ENCODE measurements at regions not wholly inside any gene's neighbourhood (a gene's known extent, or its start where the extent isn't known, plus 50 kb on each side); places are given as distances from the start of the nearest gene placed in this dataset.

DNA sequence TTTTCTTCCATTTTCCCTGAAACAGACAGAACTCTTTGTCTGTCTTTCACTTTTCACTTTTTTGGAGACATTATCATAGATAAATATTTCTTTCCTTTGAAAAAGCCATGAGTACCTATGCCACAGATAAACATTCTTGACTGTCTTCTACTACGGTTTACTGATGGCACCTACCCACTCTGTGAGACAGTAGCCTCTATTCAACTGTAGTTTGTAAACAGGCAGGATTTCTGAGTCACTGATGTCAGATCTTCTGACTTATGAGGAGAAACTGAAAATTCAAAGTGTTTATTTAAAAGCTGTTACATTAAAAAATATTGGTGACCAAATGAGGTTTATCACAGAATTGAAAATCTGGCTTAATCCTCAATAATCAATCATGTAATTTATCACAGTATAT lies 658.4 kb downstream of the TOX3 start:
- Histone ChIP-seq H3K27ac (no peak overlapping the region), H3K36me3 (no peaks in the 10 kb centered on the region), H3K4me3 (no peak overlapping the region), H3K27me3 (no peaks in the 10 kb centered on the region), H3K4me1 (no peaks in the 10 kb centered on the region), H3K9me3 (no peaks in the 10 kb centered on the region)
- intact Hi-C loops (cut with DNase I; ENCODE audit: low total_unique reads): no loop called here
- TF ChIP-seq, protein P1, sequence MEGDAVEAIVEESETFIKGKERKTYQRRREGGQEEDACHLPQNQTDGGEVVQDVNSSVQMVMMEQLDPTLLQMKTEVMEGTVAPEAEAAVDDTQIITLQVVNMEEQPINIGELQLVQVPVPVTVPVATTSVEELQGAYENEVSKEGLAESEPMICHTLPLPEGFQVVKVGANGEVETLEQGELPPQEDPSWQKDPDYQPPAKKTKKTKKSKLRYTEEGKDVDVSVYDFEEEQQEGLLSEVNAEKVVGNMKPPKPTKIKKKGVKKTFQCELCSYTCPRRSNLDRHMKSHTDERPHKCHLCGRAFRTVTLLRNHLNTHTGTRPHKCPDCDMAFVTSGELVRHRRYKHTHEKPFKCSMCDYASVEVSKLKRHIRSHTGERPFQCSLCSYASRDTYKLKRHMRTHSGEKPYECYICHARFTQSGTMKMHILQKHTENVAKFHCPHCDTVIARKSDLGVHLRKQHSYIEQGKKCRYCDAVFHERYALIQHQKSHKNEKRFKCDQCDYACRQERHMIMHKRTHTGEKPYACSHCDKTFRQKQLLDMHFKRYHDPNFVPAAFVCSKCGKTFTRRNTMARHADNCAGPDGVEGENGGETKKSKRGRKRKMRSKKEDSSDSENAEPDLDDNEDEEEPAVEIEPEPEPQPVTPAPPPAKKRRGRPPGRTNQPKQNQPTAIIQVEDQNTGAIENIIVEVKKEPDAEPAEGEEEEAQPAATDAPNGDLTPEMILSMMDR (IDR thresholded peaks at IDR 0.05): no peak
- no peak for TF ChIP-seq POLR2A (IDR thresholded peaks at IDR 0.05)
- DNase-seq: no peak

DNA sequence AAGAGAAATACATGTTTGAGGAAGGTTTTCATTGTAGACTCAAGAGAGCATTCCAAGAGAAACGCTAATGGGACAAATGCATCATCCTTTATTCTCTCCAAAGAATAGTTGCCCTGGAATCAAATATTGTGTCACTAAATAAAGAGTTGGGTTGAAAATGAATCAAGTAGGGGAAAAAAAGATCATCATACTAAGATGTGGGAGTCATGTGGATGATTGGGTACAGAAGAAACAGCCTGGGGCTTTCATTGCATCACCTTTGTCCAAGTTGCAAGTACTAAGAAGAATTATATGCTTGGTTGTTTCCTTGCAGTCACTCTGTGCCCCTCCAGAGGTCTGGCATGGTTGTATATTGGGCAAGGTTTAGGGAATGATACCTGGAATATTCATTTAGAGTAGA lies 658.9 kb downstream of the TOX3 start:
- intact Hi-C loops (cut with DNase I; ENCODE audit: low total_unique reads): no loop called here
- Histone ChIP-seq H3K36me3 (no peaks in the 10 kb centered on the region), H3K27ac (no peak overlapping the region), H3K4me1 (no peaks in the 10 kb centered on the region), H3K4me3 (no peak overlapping the region), H3K9me3 (no peaks in the 10 kb centered on the region), H3K27me3 (no peaks in the 10 kb centered on the region)
- no peak for TF ChIP-seq POLR2A (IDR thresholded peaks at IDR 0.05)
- TF ChIP-seq, protein P1 (IDR thresholded peaks at IDR 0.05): no peak
- no peak for DNase-seq

DNA sequence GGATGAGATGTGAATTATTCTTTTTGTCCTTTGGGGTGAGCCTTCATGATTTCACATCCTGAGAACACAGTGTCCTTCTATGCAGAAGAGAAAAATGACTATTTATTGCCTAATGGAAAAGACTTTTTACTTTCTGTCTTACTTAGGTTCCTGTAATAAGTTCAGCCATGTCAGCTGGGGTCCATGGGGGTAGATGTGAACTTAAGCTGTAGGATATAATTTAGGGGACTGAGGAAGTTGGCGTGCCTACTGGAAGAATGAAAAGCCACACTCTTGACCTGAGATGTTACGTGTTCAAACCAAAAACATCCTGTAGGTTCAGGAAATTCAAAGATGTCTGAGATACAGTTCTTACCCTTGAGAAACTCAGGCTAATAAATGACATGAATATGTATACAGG lies 660.5 kb downstream of the TOX3 start:
- no peaks in the 10 kb centered on the region for H3K4me1 ChIP-seq
- DNase-seq: no peak
- H3K9me3 ChIP-seq: no peaks in the 10 kb centered on the region
- intact Hi-C loops (cut with DNase I; ENCODE audit: low total_unique reads): no loop called here
- TF ChIP-seq POLR2A (IDR thresholded peaks at IDR 0.05): no peak
- TF ChIP-seq, protein P1 (IDR thresholded peaks at IDR 0.05): no peak
- no peaks in the 10 kb centered on the region for H3K36me3 ChIP-seq
- no peaks in the 10 kb centered on the region for H3K27me3 ChIP-seq
- no peak overlapping the region for H3K27ac ChIP-seq
- no peak overlapping the region for H3K4me3 ChIP-seq

DNA sequence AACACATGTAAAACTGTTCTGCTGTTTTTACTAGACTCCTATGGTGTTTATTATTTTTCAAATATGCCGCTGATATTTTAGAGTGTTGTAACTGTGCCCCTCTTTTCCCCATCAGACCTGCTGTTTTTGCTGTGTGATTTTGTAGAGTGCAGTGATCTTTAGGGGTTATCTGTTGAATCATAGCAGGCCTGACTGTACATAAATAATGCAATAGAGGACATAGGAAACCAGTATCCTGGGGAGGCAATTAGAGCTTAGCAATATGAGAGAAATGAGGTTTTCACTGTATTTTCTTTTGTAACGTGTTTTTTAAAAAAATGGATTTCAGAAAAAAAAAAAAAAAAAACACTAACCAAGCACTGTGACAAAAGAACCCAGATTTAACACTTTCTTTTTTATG lies 662.2 kb downstream of the TOX3 start:
- no peak for DNase-seq
- Histone ChIP-seq H3K4me1 (no peaks in the 10 kb centered on the region), H3K36me3 (no peaks in the 10 kb centered on the region), H3K27ac (no peak overlapping the region), H3K9me3 (no peaks in the 10 kb centered on the region), H3K4me3 (no peak overlapping the region), H3K27me3 (no peaks in the 10 kb centered on the region)
- no peak for TF ChIP-seq POLR2A (IDR thresholded peaks at IDR 0.05)
- TF ChIP-seq, protein P1 (IDR thresholded peaks at IDR 0.05): no peak
- intact Hi-C loops (cut with DNase I; ENCODE audit: low total_unique reads): no loop called here

DNA sequence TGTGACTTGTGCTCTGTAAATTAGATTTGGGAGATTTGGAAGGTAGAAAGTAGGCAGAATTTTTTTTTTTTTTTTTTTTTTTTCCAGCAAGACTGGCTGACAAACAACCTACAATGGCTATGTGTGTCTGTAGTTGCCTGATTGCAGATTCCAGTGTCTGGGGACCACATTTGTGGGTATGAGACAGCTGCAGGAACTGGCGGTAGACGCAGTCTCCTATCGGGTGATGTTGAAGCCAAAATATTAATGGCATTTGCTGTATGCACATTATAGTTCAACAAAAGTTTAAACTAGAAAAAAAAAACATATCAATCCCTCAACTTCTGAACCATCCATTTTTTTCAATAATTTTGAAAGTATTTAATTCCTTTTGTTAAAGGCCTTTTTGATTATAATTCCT lies 665.2 kb downstream of the TOX3 start:
- Histone ChIP-seq H3K27ac (no peak overlapping the region), H3K36me3 (no peaks in the 10 kb centered on the region), H3K27me3 (no peaks in the 10 kb centered on the region), H3K4me1 (no peaks in the 10 kb centered on the region), H3K4me3 (no peak overlapping the region), H3K9me3 (no peaks in the 10 kb centered on the region)
- no peak for TF ChIP-seq POLR2A (IDR thresholded peaks at IDR 0.05)
- TF ChIP-seq, protein P1 (IDR thresholded peaks at IDR 0.05): no peak
- intact Hi-C loops (cut with DNase I; ENCODE audit: low total_unique reads): no loop called here
- no peak for DNase-seq

Measured in uterus (tissue), 3 donors.